Prostate gland (tissue), 2 donors: ENCODE measurements at regions not wholly inside any gene's neighbourhood (a gene's known extent, or its start where the extent isn't known, plus 50 kb on each side); places are given as distances from the start of the nearest gene placed in this dataset.
"Not testable (repeated sequence)": the region's sequence is repeated elsewhere in the genome, so short reads cannot be mapped to it uniquely, and the experiment has no call there.

Experiments used
- POLR2A ChIP-seq: fragments of 450-650 bp; IDR thresholded peaks from one replicate; pipeline ENCODE4 v1.6.1; 2016; ENCODE audit warnings: antibody characterized with exemption, mild to moderate bottlenecking
- TF ChIP-seq, protein P1 (sequence below), 4 experiments: fragments of 200-600 bp in 2 of 4; fragments of 450-650 bp in 2 of 4; sonication (generic) in 2 of 4; IDR thresholded peaks; 1 replicate in 3 of 4; 2 replicates in 1 of 4; pipeline ENCODE4 v1.5.1; 2016 to 2019; ENCODE audit warnings: antibody characterized with exemption in 4 of 4, mild to moderate bottlenecking in 2 of 4, moderate library complexity in 2 of 4

DNA sequence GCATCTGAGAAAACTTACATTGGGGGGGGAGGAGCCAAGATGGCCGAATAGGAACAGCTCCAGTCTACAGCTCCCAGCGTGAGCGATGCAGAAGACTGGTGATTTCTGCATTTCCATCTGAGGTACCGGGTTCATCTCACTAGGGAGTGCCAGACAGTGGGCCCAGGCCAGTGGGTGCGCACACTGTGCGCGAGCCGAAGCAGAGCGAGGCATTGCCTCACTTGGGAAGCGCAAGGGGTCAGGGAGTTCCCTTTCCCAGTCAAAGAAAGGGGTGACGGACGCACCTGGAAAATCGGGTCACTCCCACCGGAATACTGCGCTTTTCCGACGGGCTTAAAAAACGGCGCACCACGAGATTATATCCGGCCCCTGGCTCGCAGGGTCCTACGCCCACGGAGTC lies 604.1 kb downstream of the TFAP2A start:
- TF ChIP-seq, protein P1, sequence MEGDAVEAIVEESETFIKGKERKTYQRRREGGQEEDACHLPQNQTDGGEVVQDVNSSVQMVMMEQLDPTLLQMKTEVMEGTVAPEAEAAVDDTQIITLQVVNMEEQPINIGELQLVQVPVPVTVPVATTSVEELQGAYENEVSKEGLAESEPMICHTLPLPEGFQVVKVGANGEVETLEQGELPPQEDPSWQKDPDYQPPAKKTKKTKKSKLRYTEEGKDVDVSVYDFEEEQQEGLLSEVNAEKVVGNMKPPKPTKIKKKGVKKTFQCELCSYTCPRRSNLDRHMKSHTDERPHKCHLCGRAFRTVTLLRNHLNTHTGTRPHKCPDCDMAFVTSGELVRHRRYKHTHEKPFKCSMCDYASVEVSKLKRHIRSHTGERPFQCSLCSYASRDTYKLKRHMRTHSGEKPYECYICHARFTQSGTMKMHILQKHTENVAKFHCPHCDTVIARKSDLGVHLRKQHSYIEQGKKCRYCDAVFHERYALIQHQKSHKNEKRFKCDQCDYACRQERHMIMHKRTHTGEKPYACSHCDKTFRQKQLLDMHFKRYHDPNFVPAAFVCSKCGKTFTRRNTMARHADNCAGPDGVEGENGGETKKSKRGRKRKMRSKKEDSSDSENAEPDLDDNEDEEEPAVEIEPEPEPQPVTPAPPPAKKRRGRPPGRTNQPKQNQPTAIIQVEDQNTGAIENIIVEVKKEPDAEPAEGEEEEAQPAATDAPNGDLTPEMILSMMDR (IDR thresholded peaks at IDR 0.05) = not testable (repeated sequence)
- TF ChIP-seq POLR2A = not testable (repeated sequence)
